Ovary (tissue), 3 donors: ENCODE measurements at regions not wholly inside any gene's neighbourhood (a gene's known extent, or its start where the extent isn't known, plus 50 kb on each side); places are given as distances from the start of the nearest gene placed in this dataset.

Experiments
- POLR2A ChIP-seq: fragments of 450-650 bp; IDR thresholded peaks from one replicate; pipeline ENCODE4 v1.6.1; 2017; ENCODE audit warnings: antibody characterized with exemption, mild to moderate bottlenecking, moderate library complexity
- TF ChIP-seq, protein P1 (sequence below), 3 donors: fragments of 450-650 bp in 2 of 3; fragments of 200-600 bp in 1 of 3; IDR thresholded peaks; one replicate each; pipeline versions ENCODE4 v1.5.1 to v1.8.0; 2016 to 2022; ENCODE audit warnings: antibody characterized with exemption in 3 of 3, mild to moderate bottlenecking in 1 of 3
- donor health status: DM: no; HTN: no; CAD: no.

DNA sequence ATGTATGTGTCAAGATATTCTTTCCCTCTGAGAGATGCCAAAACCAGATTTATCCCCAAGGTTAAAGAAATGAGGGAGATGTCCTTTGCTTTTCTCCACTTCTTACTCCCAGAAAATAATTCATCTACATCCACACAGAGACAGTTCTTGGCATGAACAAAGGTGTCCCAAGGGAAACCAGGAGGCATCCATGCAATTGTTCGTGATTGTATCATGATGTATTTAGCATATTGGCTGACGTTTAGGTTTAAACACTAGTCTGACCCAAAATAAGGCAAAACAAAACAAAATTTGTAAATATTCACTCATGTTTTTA, 223.9 kb downstream of the C7orf25 start:
- TF ChIP-seq, protein P1, sequence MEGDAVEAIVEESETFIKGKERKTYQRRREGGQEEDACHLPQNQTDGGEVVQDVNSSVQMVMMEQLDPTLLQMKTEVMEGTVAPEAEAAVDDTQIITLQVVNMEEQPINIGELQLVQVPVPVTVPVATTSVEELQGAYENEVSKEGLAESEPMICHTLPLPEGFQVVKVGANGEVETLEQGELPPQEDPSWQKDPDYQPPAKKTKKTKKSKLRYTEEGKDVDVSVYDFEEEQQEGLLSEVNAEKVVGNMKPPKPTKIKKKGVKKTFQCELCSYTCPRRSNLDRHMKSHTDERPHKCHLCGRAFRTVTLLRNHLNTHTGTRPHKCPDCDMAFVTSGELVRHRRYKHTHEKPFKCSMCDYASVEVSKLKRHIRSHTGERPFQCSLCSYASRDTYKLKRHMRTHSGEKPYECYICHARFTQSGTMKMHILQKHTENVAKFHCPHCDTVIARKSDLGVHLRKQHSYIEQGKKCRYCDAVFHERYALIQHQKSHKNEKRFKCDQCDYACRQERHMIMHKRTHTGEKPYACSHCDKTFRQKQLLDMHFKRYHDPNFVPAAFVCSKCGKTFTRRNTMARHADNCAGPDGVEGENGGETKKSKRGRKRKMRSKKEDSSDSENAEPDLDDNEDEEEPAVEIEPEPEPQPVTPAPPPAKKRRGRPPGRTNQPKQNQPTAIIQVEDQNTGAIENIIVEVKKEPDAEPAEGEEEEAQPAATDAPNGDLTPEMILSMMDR (IDR thresholded peaks at IDR 0.05), result no peak
- TF ChIP-seq POLR2A, result no peak
